Heart left ventricle (tissue), 16 donors: ENCODE measurements at regions not wholly inside any gene's neighbourhood (a gene's known extent, or its start where the extent isn't known, plus 50 kb on each side); places are given as distances from the start of the nearest gene placed in this dataset.

Experiments used
- ATAC-seq, 4 donors: fragments of 200-7000 bp; cut with Tn5 transposase; one replicate each; pipeline ENCODE4 v1.9.1; 2020 to 2022; ENCODE audit warnings: moderate library complexity in 4 of 4, mild to moderate bottlenecking in 3 of 4, moderate number of reproducible peaks in 1 of 4
- DNase-seq, 5 donors: peaks; one replicate each; pipeline ENCODE4 v3.0.0-alpha.2; 2020
- H3K27ac ChIP-seq, 12 donors: fragments of 200-600 bp; sonication (generic) in 4 of 12; one replicate each; pipeline versions ENCODE4 v1.5.0 to v1.8.0; 2016 to 2022; ENCODE audit warnings: mild to moderate bottlenecking in 2 of 12
- H3K27me3 ChIP-seq, 9 donors: fragments of 200-600 bp; sonication (generic) in 2 of 9; one replicate each; pipeline versions ENCODE4 v1.5.1 to v1.8.0; 2016 to 2022; ENCODE audit warnings: mild to moderate bottlenecking in 3 of 9
- H3K36me3 ChIP-seq, 9 donors: fragments of 200-600 bp; sonication (generic) in 2 of 9; one replicate each; pipeline versions ENCODE4 v1.5.0 to v1.8.0; 2018 to 2022; ENCODE audit warnings: mild to moderate bottlenecking in 2 of 9
- H3K4me1 ChIP-seq, 12 donors: fragments of 200-600 bp; sonication (generic) in 4 of 12; one replicate each; pipeline versions ENCODE4 v1.5.0 to v1.8.0; 2016 to 2022; ENCODE audit warnings: mild to moderate bottlenecking in 3 of 12
- H3K4me3 ChIP-seq, 12 donors: fragments of 200-600 bp; sonication (generic) in 4 of 12; one replicate each; pipeline versions ENCODE4 v1.5.0 to v1.8.0; 2017 to 2022; ENCODE audit warnings: mild to moderate bottlenecking in 9 of 12, moderate library complexity in 4 of 12
- H3K9me3 ChIP-seq, 12 donors: fragments of 200-600 bp; sonication (generic) in 4 of 12; one replicate each; pipeline versions ENCODE4 v1.5.0 to v1.8.0; 2016 to 2022; ENCODE audit warnings: mild to moderate bottlenecking in 1 of 12
- CTCF ChIP-seq, 12 donors: fragments of 200-600 bp; sonication (generic) in 4 of 12; IDR thresholded peaks; one replicate each; pipeline versions ENCODE4 v1.5.0 to v1.8.0; 2018 to 2022; ENCODE audit warnings: antibody characterized with exemption in 12 of 12, mild to moderate bottlenecking in 5 of 12
- POLR2A ChIP-seq, 2 donors: fragments of 450-650 bp; IDR thresholded peaks; one replicate each; pipeline ENCODE4 v1.6.1; 2017; ENCODE audit warnings: antibody characterized with exemption in 2 of 2, mild to moderate bottlenecking in 2 of 2, moderate library complexity in 2 of 2
- WGBS, 4 donors: extraction: QIAGEN DNeasy Blood & Tissue Kit in 2 of 4; methylation state at CpG; one replicate each; pipeline versions ENCODE4 v1.1.5 to v1.1.7; 2013 to 2018; 5-methylcytosine and 5-hydroxymethylcytosine counted together
- intact Hi-C, 10 donors: fragments of 100-400 bp; cut with DNase I; formaldehyde crosslinking; loops; one replicate each; pipeline versions ENCODE4 v1.11.1 to v1.14.2; 2022
- donor health status: ischemic (EF 13 %, LVEDD 7.1; RV severe dilation, severe dysfunction).
- donor health status: healthy with polysubstance abuse.
- donor health status: DM: no; HTN: yes; CAD: no.
- donor health status: DM: no; HTN: no; CAD: no.
- donor health status: ischemic (EF 25% LVEDD 6.9; RV normal size, moderate dysfunction).
- donor health status: ischemic (EF 25% LVEDD 5.7; RV mildly dilated, moderate dysfunction).
- donor health status: healthy.
- donor health status: DM: yes; HTN: yes; CAD: no.
- donor health status: ischemic (EF 35%, LVEDD 5.7; RV mildly dilated, moderate dysfunction).
- donor health status: nonischemic (EF 11% LVEDD 7.7; RV severe dilation, severe dysfunction).
- donor health status: DM: yes; HTN: yes; CAD: no.
- donor health status: PGD.
- donor health status: ischemic (EF 29% LVEDD 5.4; RV normal size, mild dysfunction).
- donor health status: nonischemic (EF 23%, LVEDD 6.1; RV moderate dilation, normal function).

GRCh38 chr7:21354284-21354683, 73.6 kb upstream of the SP4 start:
- Histone ChIP-seq H3K27ac (peak overlapping the region in 1 of 12 donors; percentile 88), H3K27me3 (peaks cover 0 to 5% (median 0%) of the 10 kb centered on the region in 9 donors), H3K4me3 (no peak overlapping the region), H3K4me1 (peaks cover 0 to 60% (median 0%) of the 10 kb centered on the region in 12 donors), H3K36me3 (no peaks in the 10 kb centered on the region), H3K9me3 (no peaks in the 10 kb centered on the region)
- intact Hi-C loops, result no loop called here
- no peak for TF ChIP-seq POLR2A (IDR thresholded peaks at IDR 0.05)
- 91 to 96% (median 92%) methylated on average over 5 of the region's 5 CpGs for WGBS, 4 donors
- ATAC-seq, result no peak
- DNase-seq, result no peak

- Histone ChIP-seq H3K4me3 (no peak overlapping the region), H3K27ac (peak overlapping the region in 1 of 12 donors; percentile 88), H3K27me3 (peaks cover 0 to 5% (median 0%) of the 10 kb centered on the region in 9 donors), H3K36me3 (no peaks in the 10 kb centered on the region), H3K4me1 (peaks cover 0 to 60% (median 0%) of the 10 kb centered on the region in 12 donors), H3K9me3 (no peaks in the 10 kb centered on the region)
- 55 to 58% (median 57%) methylated on average over 2 of the region's 2 CpGs for WGBS, 4 donors
- intact Hi-C loops, result no loop called here
- DNase-seq (no peak), ATAC-seq (peak in 1 of 4 donors; percentile 56)
- TF ChIP-seq CTCF (IDR thresholded peaks at IDR 0.05) (no peak), POLR2A (IDR thresholded peaks at IDR 0.05) (no peak)
These were observed 72.4 kb upstream of the SP4 start for GRCh38 chr7:21355406-21355874.

DNA sequence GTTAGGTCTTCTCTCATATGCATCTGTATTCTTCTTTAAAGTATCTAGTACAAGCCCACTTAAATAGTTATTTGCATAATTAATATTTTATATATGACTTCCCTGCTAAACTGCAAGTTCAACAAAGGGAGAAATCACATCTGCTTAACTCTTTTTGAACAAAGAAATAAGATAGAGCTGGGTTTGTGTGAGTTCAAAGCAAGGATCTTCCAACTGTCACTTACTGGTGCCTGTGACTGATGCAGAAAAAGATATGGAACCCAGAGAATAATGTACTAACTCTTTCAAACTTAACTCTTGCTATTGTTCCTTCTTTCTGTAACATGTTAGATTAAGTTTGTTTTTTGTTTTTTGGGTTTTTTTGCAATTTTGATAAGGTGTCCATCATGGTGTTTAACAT, 71.3 kb upstream of the SP4 start:
- H3K4me1 ChIP-seq, result peaks cover 0 to 60% (median 0%) of the 10 kb centered on the region in 12 donors
- intact Hi-C loops, result no loop called here
- H3K36me3 ChIP-seq, result no peaks in the 10 kb centered on the region
- H3K27me3 ChIP-seq, result peaks cover 0 to 2% (median 0%) of the 10 kb centered on the region in 9 donors
- no peak for ATAC-seq
- TF ChIP-seq CTCF (IDR thresholded peaks at IDR 0.05) (no peak), POLR2A (IDR thresholded peaks at IDR 0.05) (no peak)
- no peak for DNase-seq
- no peaks in the 10 kb centered on the region for H3K9me3 ChIP-seq
- no peak overlapping the region for H3K4me3 ChIP-seq
- H3K27ac ChIP-seq, result peak overlapping the region in 1 of 12 donors; percentile 61

DNA sequence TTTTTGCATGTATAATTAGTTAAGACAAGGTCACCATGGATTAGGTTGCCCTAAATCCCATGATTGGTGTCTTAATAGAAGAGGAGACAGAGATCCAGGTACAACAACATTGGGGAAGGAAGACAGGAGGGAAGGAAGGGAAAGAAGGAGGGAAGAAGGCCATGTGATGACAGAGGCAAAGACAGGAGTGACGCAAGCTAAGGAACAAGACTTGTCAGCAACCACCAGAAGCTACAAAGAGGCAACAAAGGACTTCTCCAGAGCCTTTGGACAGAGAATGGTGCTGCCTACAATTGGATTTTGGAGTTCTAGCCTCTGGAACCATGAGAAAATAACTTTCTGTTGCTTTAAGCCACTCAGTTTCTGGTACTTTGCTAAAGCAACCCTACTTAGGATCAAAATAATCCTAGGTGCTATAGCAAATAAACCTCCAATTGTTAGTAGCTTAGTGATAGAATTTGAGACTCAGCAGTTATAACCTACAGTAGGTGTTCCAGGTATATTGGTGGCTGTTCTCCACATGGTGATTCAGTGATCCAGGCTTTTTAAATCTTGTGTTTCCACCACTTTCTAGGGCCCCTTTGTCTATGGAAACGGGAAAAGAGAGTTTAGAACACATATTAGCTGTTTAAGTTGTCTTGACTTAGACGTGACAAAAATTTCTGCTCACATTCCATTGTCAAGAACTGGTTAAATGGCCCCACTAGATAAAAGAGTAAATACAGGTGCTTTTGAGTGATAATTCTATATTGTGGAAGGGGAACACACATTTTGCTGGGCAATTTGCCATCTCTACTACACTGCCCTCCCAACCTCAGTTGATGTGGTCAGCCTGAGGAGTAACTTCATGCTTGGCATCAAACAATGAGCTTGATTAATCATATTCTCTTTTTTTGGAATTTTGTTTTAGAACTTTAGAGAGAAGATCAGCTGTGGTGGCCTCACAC, 70.5 kb upstream of the SP4 start:
- no peak for TF ChIP-seq CTCF (IDR thresholded peaks at IDR 0.05)
- no peak for TF ChIP-seq POLR2A (IDR thresholded peaks at IDR 0.05)

More for the DNA sequence above, 70.5 kb upstream of the SP4 start:
- WGBS, 4 donors, result 69 to 70% (median 70%) methylated on average over 3 of the region's 3 CpGs
- H3K9me3 ChIP-seq, result no peaks in the 10 kb centered on the region
- ATAC-seq (no peak), DNase-seq (no peak)
- H3K27ac ChIP-seq, result peak overlapping the region in 1 of 12 donors; percentile 38
- H3K4me3 ChIP-seq, result no peak overlapping the region
- intact Hi-C loops, result no loop called here
- peaks cover 0 to 53% (median 0%) of the 10 kb centered on the region in 12 donors for H3K4me1 ChIP-seq
- H3K36me3 ChIP-seq, result no peaks in the 10 kb centered on the region
- H3K27me3 ChIP-seq, result peaks cover 0 to 2% (median 0%) of the 10 kb centered on the region in 9 donors
